NCI-H748 (cell line): ENCODE measurements at regions not wholly inside any gene's neighbourhood (a gene's known extent, or its start where the extent isn't known, plus 50 kb on each side); places are given as distances from the start of the nearest gene placed in this dataset.

Source experiments
- DNase-seq: peaks from one replicate; lab custom pipeline; 2025; ENCODE audit not compliant: unreplicated experiment; lab: John Stamatoyannopoulos, UW

DNA sequence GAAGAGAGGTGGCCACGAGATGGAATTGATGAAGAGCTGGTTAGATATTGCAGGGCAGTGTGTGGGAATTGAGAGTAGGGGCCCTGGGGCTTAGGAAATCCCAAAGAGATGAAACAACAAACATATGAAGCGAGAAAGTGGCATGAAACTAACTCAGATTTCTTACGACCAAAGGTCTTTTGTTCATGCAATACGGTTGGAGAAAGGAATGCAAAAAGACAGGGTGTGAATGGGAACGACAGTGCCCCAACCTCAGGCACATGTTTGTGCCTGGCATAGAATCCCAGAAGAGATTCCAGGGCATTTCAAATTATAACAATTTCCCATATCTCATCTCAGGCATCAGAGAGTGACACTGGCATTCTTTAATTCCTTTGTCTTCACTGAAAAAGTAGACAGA, 199.2 kb downstream of the ACTL7B start:
- DNase-seq: no peak

- DNase-seq: no peak
These were observed 200.0 kb downstream of the ACTL7B start for GRCh38 chr9:108655818-108656217.

GRCh38 chr9:108654566-108654965, 201.2 kb downstream of the ACTL7B start:
- DNase-seq: no peak

GRCh38 chr9:108652851-108653250, 202.9 kb downstream of the ACTL7B start:
- no peak for DNase-seq

DNA sequence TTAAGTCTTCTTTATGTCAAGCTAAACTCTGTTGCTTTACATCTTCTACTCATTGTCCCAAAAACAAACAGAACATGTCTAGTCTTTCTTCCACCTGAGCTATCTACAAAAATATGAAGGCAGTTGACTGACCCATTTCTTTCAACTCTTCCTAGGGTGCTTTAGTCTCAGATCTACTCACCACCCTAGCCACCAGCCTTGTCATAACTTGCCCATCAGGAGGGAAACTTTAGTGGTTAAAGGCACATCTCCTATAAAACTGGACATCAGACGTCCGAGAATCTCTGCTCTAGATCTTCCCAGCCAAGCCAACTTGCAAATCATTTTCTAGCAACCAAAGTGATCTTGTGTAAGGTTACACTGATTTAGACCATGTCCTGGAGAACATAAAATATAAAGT, 205.0 kb downstream of the ACTL7B start:
- DNase-seq: no peak

GRCh38 chr9:108645520-108645919, 210.3 kb downstream of the ACTL7B start:
- DNase-seq: no peak

- DNase-seq: no peak
These were observed 211.9 kb downstream of the ACTL7B start for GRCh38 chr9:108643731-108644510.

DNA sequence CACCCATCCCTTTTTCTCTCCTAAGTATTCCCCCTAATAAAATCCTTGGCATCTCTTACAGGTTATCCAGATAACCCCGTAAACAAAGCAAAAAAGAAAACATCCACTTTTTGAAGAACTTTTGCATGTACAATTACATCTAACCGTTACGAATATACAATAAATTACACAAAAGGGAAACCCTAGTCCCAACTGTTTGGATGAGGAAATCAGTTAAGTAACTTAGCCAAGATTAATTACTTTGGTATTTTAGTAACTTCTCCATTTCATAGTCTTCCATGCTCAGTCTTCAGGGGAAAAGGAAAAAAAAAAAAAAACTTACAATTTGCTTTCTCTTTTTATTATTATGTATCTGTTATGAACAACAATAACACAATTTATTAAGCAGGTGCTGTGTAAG, 212.9 kb downstream of the ACTL7B start:
- no peak for DNase-seq

- DNase-seq: no peak
These were observed 215.6 kb downstream of the ACTL7B start for GRCh38 chr9:108640230-108640629.

- no peak for DNase-seq
These were observed 216.1 kb downstream of the ACTL7B start for GRCh38 chr9:108639696-108640095.

- no peak for DNase-seq
These were observed 216.7 kb downstream of the ACTL7B start for GRCh38 chr9:108639091-108639490.

- no peak for DNase-seq
These were observed 218.4 kb downstream of the ACTL7B start for GRCh38 chr9:108637340-108637739.

DNA sequence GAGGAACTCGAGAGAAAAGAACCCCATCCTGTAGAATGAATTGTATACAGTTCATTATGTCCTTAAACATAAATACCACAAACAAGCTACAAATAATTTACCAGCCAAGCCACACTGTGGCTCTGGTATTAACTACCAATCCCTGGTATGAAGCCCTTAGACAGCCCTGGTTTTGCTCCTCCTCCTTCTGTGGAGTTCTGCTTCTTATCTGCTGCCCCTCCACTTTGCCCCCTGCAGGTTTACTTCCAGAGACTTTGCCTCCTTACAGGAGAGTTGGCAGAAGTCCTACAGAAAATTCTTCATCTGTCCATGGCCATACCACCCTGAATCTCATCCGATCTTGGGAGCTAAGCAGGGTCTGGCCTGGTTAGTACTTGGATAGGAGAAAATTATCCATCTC, 219.8 kb downstream of the ACTL7B start:
- DNase-seq: no peak

- DNase-seq: no peak
These were observed 220.9 kb downstream of the ACTL7B start for GRCh38 chr9:108634672-108635462.

DNA sequence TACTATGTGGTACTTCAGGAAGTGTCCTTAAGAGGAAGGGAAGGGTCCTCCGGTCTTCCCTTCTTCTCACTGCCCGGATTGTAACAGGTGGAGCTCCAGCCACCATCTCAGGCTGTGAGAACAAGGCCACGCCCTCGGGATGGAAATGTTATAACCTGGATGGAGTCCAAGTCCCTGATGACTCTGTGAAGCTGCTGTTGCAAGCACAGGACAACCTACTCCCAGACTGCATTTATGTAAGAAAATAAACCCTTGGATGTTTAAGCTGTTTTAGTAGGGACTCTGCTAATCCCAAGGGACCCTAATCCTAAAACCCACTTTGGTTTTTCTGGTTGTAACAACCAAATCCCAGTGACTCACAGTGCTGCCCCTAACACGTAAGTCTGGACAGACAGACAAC, 221.6 kb downstream of the ACTL7B start:
- peak; percentile 85 for DNase-seq

DNA sequence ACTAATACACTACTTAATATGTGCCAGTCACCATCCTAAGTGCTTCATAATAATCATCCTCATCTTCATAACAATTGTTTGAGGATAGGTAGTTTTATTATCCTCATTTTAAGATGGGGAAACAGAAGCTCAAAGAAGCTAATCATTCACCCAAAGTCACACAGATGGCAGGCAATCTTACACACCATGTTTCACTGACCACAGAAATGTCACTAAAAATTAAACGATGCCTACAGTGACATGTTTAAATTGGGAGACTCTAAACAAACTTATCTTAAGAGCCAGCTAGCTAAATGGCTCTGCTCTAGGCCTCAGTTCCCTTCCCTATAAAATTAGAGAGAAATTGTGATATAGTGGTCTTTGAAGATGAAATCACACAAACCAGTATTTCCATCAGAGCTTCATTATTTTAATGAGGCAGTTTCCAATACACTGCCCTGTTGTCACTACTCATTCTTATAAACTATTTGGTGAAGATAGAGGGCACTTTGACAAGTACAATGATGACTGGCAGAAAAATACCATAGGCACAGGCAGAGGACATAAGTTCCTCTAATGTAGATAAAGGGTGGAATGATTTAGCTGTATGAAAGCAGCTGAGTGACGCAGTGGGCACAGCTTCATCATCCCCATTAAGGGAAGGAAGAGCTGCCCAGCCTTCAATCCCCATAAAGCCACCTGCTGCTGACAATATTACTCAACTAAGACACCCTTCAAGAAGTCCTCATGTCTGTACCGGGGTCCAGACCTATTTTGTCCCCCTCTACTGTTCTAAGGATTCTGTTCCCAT, 224.1 kb downstream of the ACTL7B start:
- no peak for DNase-seq

DNA sequence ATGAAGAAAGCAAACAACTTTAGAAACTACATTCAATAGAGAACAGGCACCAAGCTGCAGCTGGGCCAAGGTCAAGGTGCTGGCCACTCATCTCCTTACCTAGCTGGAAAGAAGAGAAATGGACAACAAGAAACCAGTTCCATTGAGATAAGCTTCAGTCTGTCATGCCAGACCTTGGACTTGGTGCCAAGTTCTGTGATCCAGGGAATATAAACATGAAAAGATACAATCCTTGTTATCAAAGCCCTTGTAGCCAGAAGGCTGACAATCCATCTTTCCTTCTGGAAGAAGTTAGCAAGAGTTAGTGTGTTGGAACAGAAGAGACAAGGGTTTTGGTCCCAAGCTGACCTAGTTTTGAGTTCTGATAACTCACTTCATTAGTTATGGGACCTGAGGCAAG, 227.5 kb downstream of the ACTL7B start:
- DNase-seq: no peak

- no peak for DNase-seq
These were observed 229.0 kb downstream of the ACTL7B start for GRCh38 chr9:108626743-108627142.

- DNase-seq: no peak
These were observed 233.6 kb downstream of the ACTL7B start for GRCh38 chr9:108621991-108622855.

GRCh38 chr9:108620767-108621166, 235.0 kb downstream of the ACTL7B start:
- no peak for DNase-seq
